ENCODE measurements at regions not wholly inside any gene's neighbourhood (a gene's known extent, or its start where the extent isn't known, plus 50 kb on each side); places are given as distances from the start of the nearest gene placed in this dataset.

DNA sequence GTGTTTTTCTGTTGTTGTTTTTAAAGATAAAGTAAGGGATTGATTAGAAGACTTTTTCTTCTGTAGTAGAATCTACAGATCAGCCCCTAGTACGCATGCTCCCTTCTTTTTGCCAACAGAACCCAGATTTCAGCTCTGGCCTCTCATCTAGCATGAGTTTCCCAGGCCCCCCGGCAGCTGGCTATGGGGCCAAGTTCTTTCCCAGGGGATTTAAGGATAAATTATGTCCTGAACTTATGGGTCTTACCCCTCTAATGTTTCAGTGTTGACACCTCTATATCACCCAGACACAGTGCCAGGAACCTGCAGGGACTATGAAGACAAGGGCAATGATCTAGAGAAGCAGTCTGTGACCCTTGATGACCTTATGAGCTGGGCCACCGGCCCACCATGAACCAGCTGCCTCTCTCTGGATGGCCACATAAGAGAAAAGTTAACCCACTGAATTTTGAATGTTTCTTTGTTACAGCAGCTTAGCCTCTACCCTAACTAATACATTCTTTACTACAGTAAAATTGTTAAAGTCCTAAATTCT lies 150.5 kb downstream of the UNC5CL start:
- TF ChIP-seq, protein P1, sequence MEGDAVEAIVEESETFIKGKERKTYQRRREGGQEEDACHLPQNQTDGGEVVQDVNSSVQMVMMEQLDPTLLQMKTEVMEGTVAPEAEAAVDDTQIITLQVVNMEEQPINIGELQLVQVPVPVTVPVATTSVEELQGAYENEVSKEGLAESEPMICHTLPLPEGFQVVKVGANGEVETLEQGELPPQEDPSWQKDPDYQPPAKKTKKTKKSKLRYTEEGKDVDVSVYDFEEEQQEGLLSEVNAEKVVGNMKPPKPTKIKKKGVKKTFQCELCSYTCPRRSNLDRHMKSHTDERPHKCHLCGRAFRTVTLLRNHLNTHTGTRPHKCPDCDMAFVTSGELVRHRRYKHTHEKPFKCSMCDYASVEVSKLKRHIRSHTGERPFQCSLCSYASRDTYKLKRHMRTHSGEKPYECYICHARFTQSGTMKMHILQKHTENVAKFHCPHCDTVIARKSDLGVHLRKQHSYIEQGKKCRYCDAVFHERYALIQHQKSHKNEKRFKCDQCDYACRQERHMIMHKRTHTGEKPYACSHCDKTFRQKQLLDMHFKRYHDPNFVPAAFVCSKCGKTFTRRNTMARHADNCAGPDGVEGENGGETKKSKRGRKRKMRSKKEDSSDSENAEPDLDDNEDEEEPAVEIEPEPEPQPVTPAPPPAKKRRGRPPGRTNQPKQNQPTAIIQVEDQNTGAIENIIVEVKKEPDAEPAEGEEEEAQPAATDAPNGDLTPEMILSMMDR (conservative IDR thresholded peaks at IDR 0.05; ENCODE audit: low read depth, low read length) = no peak
- TF ChIP-seq EZH2 (IDR thresholded peaks at IDR 0.05; ENCODE audit: borderline replicate concordance, low read depth, low read length, poor library complexity, severe bottlenecking) = no peak
